Lower lobe of right lung (tissue), 2 donors: ENCODE measurements at regions not wholly inside any gene's neighbourhood (a gene's known extent, or its start where the extent isn't known, plus 50 kb on each side); places are given as distances from the start of the nearest gene placed in this dataset.

Experiments used
- ATAC-seq, 2 donors: fragments of 200-7000 bp; cut with Tn5 transposase; one replicate each; pipeline ENCODE4 v1.9.1; 2020 to 2022; ENCODE audit warnings: mild to moderate bottlenecking in 2 of 2, moderate library complexity in 2 of 2
- DNase-seq: peaks from one replicate; pipeline ENCODE4 v3.0.0-alpha.2; 2020
- H3K27ac ChIP-seq: fragments of 200-600 bp; one replicate; pipeline ENCODE4 v1.8.0; 2022
- H3K27me3 ChIP-seq: fragments of 200-600 bp; one replicate; pipeline ENCODE4 v1.8.0; 2022; ENCODE audit warnings: low read depth
- H3K36me3 ChIP-seq: fragments of 200-600 bp; one replicate; pipeline ENCODE4 v1.8.0; 2022; ENCODE audit warnings: mild to moderate bottlenecking
- H3K4me1 ChIP-seq: fragments of 200-600 bp; one replicate; pipeline ENCODE4 v1.8.0; 2022
- H3K4me3 ChIP-seq: fragments of 200-600 bp; one replicate; pipeline ENCODE4 v1.8.0; 2022; ENCODE audit warnings: mild to moderate bottlenecking
- H3K9me3 ChIP-seq: fragments of 200-600 bp; one replicate; pipeline ENCODE4 v1.8.0; 2022
- intact Hi-C: fragments of 100-400 bp; cut with DNase I; formaldehyde crosslinking; loops from one replicate; pipeline ENCODE4 v1.11.0; 2022
- TF ChIP-seq, protein P1 (sequence below): fragments of 200-600 bp; IDR thresholded peaks from one replicate; pipeline ENCODE4 v1.8.0; 2022; ENCODE audit warnings: antibody characterized with exemption, mild to moderate bottlenecking
- donor health status: DM: no; HTN: yes; CAD: no; lungs with severe emphysema.

DNA sequence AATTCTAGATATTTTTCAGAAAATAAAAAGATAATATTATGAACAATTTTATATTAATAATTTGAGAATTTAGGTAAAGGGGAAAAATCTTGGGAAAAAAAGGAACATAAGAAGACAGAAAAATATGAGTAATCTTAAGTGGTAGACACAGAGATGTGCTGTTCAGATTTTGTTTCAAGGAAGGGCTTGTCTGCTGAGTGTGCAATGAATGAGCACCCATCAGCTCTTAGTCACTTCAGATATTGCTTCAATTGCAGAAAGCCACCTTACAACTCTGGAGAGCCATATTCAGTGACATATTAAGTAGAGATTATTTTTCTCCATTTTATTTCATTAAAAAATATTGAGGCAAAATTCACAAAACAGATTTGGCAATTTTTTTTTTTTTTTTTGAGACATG lies 282.0 kb upstream of the CHST9 start:
- no peak for ATAC-seq
- no peaks in the 10 kb centered on the region for H3K4me1 ChIP-seq
- H3K27me3 ChIP-seq: no peaks in the 10 kb centered on the region
- H3K4me3 ChIP-seq: no peak overlapping the region
- no peak for DNase-seq
- no peaks in the 10 kb centered on the region for H3K9me3 ChIP-seq
- H3K27ac ChIP-seq: no peak overlapping the region
- intact Hi-C loops: no loop called here
- no peaks in the 10 kb centered on the region for H3K36me3 ChIP-seq
- TF ChIP-seq, protein P1, sequence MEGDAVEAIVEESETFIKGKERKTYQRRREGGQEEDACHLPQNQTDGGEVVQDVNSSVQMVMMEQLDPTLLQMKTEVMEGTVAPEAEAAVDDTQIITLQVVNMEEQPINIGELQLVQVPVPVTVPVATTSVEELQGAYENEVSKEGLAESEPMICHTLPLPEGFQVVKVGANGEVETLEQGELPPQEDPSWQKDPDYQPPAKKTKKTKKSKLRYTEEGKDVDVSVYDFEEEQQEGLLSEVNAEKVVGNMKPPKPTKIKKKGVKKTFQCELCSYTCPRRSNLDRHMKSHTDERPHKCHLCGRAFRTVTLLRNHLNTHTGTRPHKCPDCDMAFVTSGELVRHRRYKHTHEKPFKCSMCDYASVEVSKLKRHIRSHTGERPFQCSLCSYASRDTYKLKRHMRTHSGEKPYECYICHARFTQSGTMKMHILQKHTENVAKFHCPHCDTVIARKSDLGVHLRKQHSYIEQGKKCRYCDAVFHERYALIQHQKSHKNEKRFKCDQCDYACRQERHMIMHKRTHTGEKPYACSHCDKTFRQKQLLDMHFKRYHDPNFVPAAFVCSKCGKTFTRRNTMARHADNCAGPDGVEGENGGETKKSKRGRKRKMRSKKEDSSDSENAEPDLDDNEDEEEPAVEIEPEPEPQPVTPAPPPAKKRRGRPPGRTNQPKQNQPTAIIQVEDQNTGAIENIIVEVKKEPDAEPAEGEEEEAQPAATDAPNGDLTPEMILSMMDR: no peak

DNA sequence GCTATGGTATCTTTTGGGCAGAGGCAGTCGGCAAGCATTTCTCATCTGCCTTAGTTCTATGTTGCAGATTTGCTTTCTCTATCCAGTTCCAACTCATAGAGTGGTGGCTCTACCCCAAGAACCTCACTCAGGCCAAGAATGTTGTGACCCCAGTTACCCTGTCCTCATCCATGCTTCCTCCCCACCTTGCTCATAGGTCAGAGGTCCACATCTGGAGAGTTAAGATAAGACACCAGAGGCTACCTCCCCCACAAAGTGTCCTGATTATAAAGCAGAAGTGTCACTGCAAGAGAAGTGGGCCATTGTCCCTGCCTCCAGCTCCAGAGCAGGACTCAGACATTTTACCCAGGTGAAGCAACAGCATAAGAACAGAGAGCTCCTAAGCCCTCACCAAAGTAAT lies 276.8 kb upstream of the CHST9 start:
- no peak for DNase-seq
- intact Hi-C loops: no loop called here

DNA sequence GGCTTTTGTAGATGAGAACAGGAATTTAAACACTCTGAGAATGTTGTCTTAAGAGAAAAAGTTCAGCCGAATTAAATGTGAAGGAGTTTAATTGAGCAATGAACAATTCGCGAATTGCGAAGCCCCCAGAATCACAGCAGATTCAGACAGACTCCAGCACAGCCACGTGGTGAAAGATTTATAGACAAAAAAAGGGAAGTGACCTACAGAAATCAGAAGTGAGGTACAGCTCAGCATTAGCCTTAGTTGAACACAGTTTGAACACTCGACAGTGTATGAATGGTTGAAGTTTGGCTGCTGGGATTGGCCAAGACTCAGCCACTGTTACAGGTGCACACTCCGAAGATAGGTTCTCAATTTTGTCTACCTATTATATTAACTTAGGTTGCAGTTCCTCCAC lies 264.0 kb upstream of the CHST9 start:
- H3K27ac ChIP-seq: no peak overlapping the region
- intact Hi-C loops: no loop called here
- no peaks in the 10 kb centered on the region for H3K27me3 ChIP-seq
- DNase-seq: no peak
- H3K9me3 ChIP-seq: no peaks in the 10 kb centered on the region
- no peak overlapping the region for H3K4me3 ChIP-seq
- TF ChIP-seq, protein P1: no peak
- H3K4me1 ChIP-seq: no peaks in the 10 kb centered on the region
- no peaks in the 10 kb centered on the region for H3K36me3 ChIP-seq
- ATAC-seq: no peak

More for the DNA sequence above, 276.8 kb upstream of the CHST9 start:
- Histone ChIP-seq H3K27me3 (no peaks in the 10 kb centered on the region), H3K4me1 (no peaks in the 10 kb centered on the region), H3K27ac (no peak overlapping the region), H3K9me3 (no peaks in the 10 kb centered on the region), H3K36me3 (no peaks in the 10 kb centered on the region), H3K4me3 (no peak overlapping the region)
- TF ChIP-seq, protein P1: no peak
- no peak for ATAC-seq

DNA sequence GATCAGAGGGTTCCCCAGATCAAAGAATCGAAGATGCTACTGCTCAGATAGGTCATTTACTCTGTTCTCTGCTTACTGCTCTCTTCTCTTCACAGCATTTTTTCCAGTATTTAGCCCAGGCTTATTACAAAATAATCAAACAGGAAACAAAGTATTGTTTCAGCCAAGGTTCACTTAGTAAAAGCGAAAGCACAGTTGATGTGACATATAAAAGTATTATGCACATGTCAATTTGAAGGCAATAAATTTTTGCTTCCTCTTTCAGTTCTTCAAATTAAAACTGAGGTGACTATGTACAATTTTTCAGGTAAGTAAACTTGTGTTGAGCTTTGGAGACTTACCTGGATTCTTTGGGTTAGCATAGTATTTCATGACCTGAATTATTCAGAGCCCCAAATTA lies 262.8 kb upstream of the CHST9 start:
- H3K4me3 ChIP-seq: no peak overlapping the region
- H3K27ac ChIP-seq: no peak overlapping the region
- H3K27me3 ChIP-seq: no peaks in the 10 kb centered on the region
- H3K4me1 ChIP-seq: no peaks in the 10 kb centered on the region
- no peaks in the 10 kb centered on the region for H3K9me3 ChIP-seq
- intact Hi-C loops: no loop called here
- H3K36me3 ChIP-seq: no peaks in the 10 kb centered on the region
- TF ChIP-seq, protein P1: no peak
- DNase-seq (no peak), ATAC-seq (no peak)

DNA sequence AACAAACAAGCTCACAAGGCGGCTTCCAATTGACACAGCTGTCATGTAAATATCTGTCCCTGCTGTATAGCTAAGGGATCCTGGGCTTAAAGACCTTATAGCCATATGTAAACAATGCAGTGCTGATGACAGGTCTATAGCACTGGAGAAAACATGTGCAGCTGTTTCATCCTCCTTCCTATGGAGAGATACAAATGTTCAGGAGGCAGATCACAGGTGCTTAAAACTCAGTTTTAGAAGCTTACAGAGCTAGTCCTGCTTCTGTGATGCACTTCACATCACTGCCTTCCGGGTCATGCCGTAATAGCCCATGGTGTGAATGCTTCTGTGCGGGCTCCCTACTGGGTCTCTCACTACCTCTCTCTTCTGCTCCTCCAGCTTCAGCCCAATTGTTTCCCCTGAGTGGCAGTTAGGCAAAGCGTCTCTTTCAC lies 262.4 kb upstream of the CHST9 start:
- intact Hi-C loops: no loop called here
- Histone ChIP-seq H3K36me3 (no peaks in the 10 kb centered on the region), H3K27me3 (no peaks in the 10 kb centered on the region), H3K9me3 (no peaks in the 10 kb centered on the region), H3K4me3 (no peak overlapping the region), H3K27ac (no peak overlapping the region), H3K4me1 (no peaks in the 10 kb centered on the region)
- TF ChIP-seq, protein P1: no peak
- ATAC-seq (no peak), DNase-seq (no peak)

DNA sequence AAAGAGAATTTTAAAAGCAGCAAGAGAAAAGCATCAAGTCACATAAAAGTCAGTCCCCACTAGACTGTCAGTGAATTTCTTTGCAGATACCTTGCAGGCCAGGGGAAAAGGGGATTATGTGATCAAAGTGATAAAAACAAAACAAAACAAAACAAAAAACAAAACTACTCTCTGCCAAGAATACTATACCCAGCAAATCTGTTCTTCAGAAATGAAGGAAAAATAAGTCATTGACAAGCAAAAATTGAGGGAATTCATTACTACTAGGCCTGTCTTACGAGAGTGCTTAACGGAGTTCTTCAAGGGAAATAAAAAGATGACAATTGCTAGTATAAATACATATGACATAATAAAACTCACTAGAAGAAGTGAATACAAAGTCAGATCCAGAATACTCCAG lies 245.5 kb upstream of the CHST9 start:
- H3K4me3 ChIP-seq: no peak overlapping the region
- H3K4me1 ChIP-seq: no peaks in the 10 kb centered on the region
- no peaks in the 10 kb centered on the region for H3K27me3 ChIP-seq
- intact Hi-C loops: no loop called here
- ATAC-seq (no peak), DNase-seq (no peak)
- TF ChIP-seq, protein P1: no peak
- H3K36me3 ChIP-seq: no peaks in the 10 kb centered on the region
- peaks cover 5% of the 10 kb centered on the region for H3K9me3 ChIP-seq
- H3K27ac ChIP-seq: no peak overlapping the region
